Endodermal cell (in vitro differentiated cells): ENCODE measurements at regions not wholly inside any gene's neighbourhood (a gene's known extent, or its start where the extent isn't known, plus 50 kb on each side); places are given as distances from the start of the nearest gene placed in this dataset.

Source experiments
- DNase-seq: peaks from one replicate; pipeline ENCODE4 v3.0.0-alpha.2; 2017
- H3K27ac ChIP-seq: 2 replicates; pipeline ENCODE4 v1.5.1; 2013; ENCODE audit warnings: mild to moderate bottlenecking, low read depth, low read length, moderate library complexity
- H3K27me3 ChIP-seq: 2 replicates; pipeline ENCODE4 v1.6.1; 2013; ENCODE audit warnings: mild to moderate bottlenecking, low read length, moderate library complexity; ENCODE audit not compliant: insufficient read depth, control insufficient read depth, poor library complexity, severe bottlenecking
- H3K36me3 ChIP-seq: 2 replicates; pipeline ENCODE4 v1.7.0; 2013; ENCODE audit warnings: mild to moderate bottlenecking, low read length, moderate library complexity; ENCODE audit not compliant: control insufficient read depth, insufficient read depth
- H3K4me1 ChIP-seq: one replicate; pipeline ENCODE4 v1.7.0; 2013; ENCODE audit warnings: low read length; ENCODE audit not compliant: control insufficient read depth, insufficient read depth
- H3K4me3 ChIP-seq: 2 replicates; pipeline ENCODE4 v1.5.1; 2013; ENCODE audit warnings: mild to moderate bottlenecking, low read length, moderate library complexity
- H3K9ac ChIP-seq: 2 replicates; pipeline ENCODE4 v1.6.1; 2013; ENCODE audit warnings: mild to moderate bottlenecking, low read length, moderate library complexity; ENCODE audit not compliant: poor library complexity, severe bottlenecking; ENCODE audit errors: extremely low read depth
- H3K9me3 ChIP-seq: 2 replicates; pipeline ENCODE4 v1.6.1; 2013; ENCODE audit warnings: mild to moderate bottlenecking, low read length, moderate library complexity; ENCODE audit not compliant: control insufficient read depth
- H3K27ac Mint-ChIP-seq: 2 replicates; pipeline ENCODE4 v1.8.0; 2020; ENCODE audit warnings: mixed read lengths
- H3K27me3 Mint-ChIP-seq: 2 replicates; pipeline ENCODE4 v1.8.0; 2021; ENCODE audit warnings: mild to moderate bottlenecking, mixed read lengths; ENCODE audit not compliant: insufficient read depth
- H3K36me3 Mint-ChIP-seq: 2 replicates; pipeline ENCODE4 v1.8.0; 2020; ENCODE audit warnings: low read depth, mixed read lengths
- H3K4me1 Mint-ChIP-seq: 2 replicates; pipeline ENCODE4 v1.8.0; 2020; ENCODE audit warnings: mixed read lengths
- H3K4me3 Mint-ChIP-seq: 2 replicates; pipeline ENCODE4 v1.8.0; 2020; ENCODE audit warnings: mild to moderate bottlenecking, moderate library complexity, mixed read lengths
- H3K9me3 Mint-ChIP-seq: 2 replicates; pipeline ENCODE4 v1.8.0; 2020; ENCODE audit warnings: mild to moderate bottlenecking, mixed read lengths
- WGBS, 2 experiments: methylation state at CpG; one replicate each; pipeline versions ENCODE4 v1.1.5 to v1.1.7; 2013; ENCODE audit warnings: missing lambda C conversion rate in 2 of 2, mixed read lengths in 1 of 2; ENCODE audit not compliant: insufficient coverage in 1 of 2, insufficient read length in 1 of 2; 5-methylcytosine and 5-hydroxymethylcytosine counted together
- TF ChIP-seq, protein P1 (sequence below): fragments of 200-600 bp; sonication (generic); conservative IDR thresholded peaks from 2 replicates; pipeline ENCODE4 v1.5.0; 2021; ENCODE audit warnings: antibody characterized with exemption, mild to moderate bottlenecking

GRCh38 chr13:64164435-64164834, 2748.8 kb upstream of the PCDH20 start:
- TF ChIP-seq, protein P1, sequence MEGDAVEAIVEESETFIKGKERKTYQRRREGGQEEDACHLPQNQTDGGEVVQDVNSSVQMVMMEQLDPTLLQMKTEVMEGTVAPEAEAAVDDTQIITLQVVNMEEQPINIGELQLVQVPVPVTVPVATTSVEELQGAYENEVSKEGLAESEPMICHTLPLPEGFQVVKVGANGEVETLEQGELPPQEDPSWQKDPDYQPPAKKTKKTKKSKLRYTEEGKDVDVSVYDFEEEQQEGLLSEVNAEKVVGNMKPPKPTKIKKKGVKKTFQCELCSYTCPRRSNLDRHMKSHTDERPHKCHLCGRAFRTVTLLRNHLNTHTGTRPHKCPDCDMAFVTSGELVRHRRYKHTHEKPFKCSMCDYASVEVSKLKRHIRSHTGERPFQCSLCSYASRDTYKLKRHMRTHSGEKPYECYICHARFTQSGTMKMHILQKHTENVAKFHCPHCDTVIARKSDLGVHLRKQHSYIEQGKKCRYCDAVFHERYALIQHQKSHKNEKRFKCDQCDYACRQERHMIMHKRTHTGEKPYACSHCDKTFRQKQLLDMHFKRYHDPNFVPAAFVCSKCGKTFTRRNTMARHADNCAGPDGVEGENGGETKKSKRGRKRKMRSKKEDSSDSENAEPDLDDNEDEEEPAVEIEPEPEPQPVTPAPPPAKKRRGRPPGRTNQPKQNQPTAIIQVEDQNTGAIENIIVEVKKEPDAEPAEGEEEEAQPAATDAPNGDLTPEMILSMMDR, result no peak
- DNase-seq, result no peak
- H3K9me3 ChIP-seq, result no peaks in the 10 kb centered on the region
- H3K4me1 ChIP-seq, result no peaks in the 10 kb centered on the region
- Mint-ChIP-seq H3K4me1 (no peaks in the 10 kb centered on the region), H3K4me3 (no peak overlapping the region), H3K36me3 (no peaks in the 10 kb centered on the region), H3K9me3 (no peaks in the 10 kb centered on the region), H3K27me3 (no peaks in the 10 kb centered on the region), H3K27ac (no peak overlapping the region)
- no peak overlapping the region for H3K9ac ChIP-seq
- H3K27me3 ChIP-seq, result no peaks in the 10 kb centered on the region
- H3K4me3 ChIP-seq, result no peak overlapping the region
- H3K36me3 ChIP-seq, result no peaks in the 10 kb centered on the region
- 94 to 98% methylated on average over 3 to 4 of the region's 4 CpGs for WGBS, 2 experiments
- H3K27ac ChIP-seq, result no peak overlapping the region

DNA sequence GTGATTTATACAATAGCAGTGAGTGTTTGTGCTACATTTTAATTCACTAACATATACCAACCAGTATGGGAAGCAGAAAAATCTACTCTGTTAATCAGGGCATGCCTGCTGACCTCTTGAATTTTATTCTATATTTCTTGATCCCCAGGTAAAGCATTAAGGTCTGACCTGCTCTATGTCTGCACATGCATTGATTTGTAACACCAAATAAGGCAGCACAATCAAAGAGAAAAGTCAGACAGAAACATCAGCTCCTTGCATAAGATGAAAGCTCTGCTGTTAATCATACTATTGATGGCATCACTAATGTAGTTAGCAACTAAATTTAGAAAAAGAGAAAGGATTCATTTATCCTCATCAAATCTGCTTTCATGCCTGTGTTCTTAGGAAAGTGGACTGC, 2744.8 kb upstream of the PCDH20 start:
- no peak for DNase-seq
- H3K27ac Mint-ChIP-seq, result no peak overlapping the region

DNA sequence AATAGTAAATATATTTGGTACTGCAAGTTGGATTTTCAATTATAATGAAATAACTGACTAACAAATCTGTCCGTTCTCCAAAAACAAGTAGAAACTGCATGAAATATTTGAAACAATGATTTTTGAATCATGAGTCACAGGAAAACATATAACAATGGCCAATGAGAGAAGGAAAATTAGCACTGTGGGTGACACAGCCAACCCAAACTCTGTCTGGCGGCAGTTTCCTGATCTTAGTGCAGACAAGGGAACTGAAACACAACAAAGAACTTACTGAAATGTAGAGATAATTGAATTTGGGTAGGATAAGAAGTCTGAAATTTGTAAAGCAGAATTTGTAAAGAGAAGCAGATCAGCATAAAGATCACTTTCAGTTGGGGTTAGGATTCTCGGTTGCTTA, 2743.3 kb upstream of the PCDH20 start:
- 82% methylated on average over 2 of the region's 3 CpGs; no CpG with 5 or more reads in 1 of the 2 experiments for WGBS, 2 experiments
- Histone ChIP-seq H3K27ac (no peak overlapping the region), H3K9me3 (no peaks in the 10 kb centered on the region), H3K4me1 (no peaks in the 10 kb centered on the region), H3K9ac (no peak overlapping the region), H3K27me3 (no peaks in the 10 kb centered on the region), H3K4me3 (no peak overlapping the region), H3K36me3 (no peaks in the 10 kb centered on the region)
- H3K4me3 Mint-ChIP-seq, result no peak overlapping the region
- TF ChIP-seq, protein P1, result no peak
- H3K9me3 Mint-ChIP-seq, result no peaks in the 10 kb centered on the region
- H3K4me1 Mint-ChIP-seq, result no peaks in the 10 kb centered on the region
- no peak overlapping the region for H3K27ac Mint-ChIP-seq
- H3K27me3 Mint-ChIP-seq, result no peaks in the 10 kb centered on the region
- DNase-seq, result no peak
- no peaks in the 10 kb centered on the region for H3K36me3 Mint-ChIP-seq

More for the DNA sequence above, 2744.8 kb upstream of the PCDH20 start:
- no peaks in the 10 kb centered on the region for H3K27me3 ChIP-seq
- TF ChIP-seq, protein P1, result no peak
- no peaks in the 10 kb centered on the region for H3K4me1 ChIP-seq
- no peaks in the 10 kb centered on the region for H3K36me3 ChIP-seq
- no peak overlapping the region for H3K9ac ChIP-seq
- Mint-ChIP-seq H3K36me3 (no peaks in the 10 kb centered on the region), H3K9me3 (no peaks in the 10 kb centered on the region), H3K4me3 (no peak overlapping the region), H3K4me1 (no peaks in the 10 kb centered on the region), H3K27me3 (no peaks in the 10 kb centered on the region)
- no peak overlapping the region for H3K4me3 ChIP-seq
- no peaks in the 10 kb centered on the region for H3K9me3 ChIP-seq
- H3K27ac ChIP-seq, result no peak overlapping the region
